ENCODE measurements at regions not wholly inside any gene's neighbourhood (a gene's known extent, or its start where the extent isn't known, plus 50 kb on each side); places are given as distances from the start of the nearest gene placed in this dataset.
"Not testable (repeated sequence)": the region's sequence is repeated elsewhere in the genome, so short reads cannot be mapped to it uniquely, and the experiment has no call there.

DNA sequence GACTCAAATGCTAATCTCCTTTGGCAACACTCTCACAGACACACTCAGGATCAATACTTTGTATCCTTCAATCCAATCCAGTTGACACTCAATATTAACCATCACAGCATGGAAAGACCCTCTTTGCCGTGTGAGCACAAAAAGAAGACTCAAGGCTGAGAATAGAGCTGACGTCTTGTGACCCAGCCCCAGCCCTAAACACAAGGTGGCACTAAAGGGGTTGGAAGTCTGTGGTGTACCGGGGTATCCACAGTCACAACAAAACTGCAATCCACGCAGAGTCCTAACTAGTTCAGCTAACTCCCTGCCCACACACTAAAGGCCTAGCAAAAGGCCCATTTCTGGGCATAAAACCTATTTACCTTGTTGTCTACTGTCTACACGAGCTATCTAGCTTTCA is 200.1 kb downstream of the ACTR3B start:
- ChIA-PET CTCF (no interaction called here), POLR2A (no interaction called here)
- H3K36me3 Mint-ChIP-seq (ENCODE audit: low read depth) = no peaks in the 10 kb centered on the region
- H3K4me3 Mint-ChIP-seq = no peak overlapping the region
- no peak overlapping the region for H3K27ac Mint-ChIP-seq
- DNase-seq (no peak), ATAC-seq (no peak)
- H3K9me3 Mint-ChIP-seq (ENCODE audit: insufficient read depth) = no peaks in the 10 kb centered on the region
- no peaks in the 10 kb centered on the region for H3K27me3 Mint-ChIP-seq (ENCODE audit: low read depth)
- no peaks in the 10 kb centered on the region for H3K4me1 Mint-ChIP-seq (ENCODE audit: low read depth)

DNA sequence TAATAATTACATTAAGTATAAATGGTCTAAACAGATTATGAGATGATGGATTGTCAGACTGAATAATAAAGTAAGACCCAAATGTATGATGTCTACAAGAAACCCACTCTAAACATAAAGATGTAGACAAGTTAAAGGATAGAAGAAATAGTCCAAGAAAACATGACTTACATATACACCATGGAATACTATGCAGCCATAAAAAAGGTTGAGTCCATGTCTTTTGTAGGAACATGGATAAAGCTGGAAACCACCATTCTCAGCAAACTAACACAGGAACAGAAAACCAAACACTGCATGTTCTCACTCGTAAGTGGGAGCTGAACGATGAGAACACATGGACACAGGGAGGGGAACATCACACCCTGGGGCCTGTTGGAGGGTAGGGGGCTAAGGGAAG is 202.2 kb downstream of the ACTR3B start:
- CTCF ChIA-PET; H3K27ac Mint-ChIP-seq; ATAC-seq; H3K9me3 Mint-ChIP-seq (ENCODE audit: insufficient read depth); DNase-seq; H3K4me3 Mint-ChIP-seq; H3K36me3 Mint-ChIP-seq (ENCODE audit: low read depth); POLR2A ChIA-PET; H3K4me1 Mint-ChIP-seq (ENCODE audit: low read depth); H3K27me3 Mint-ChIP-seq (ENCODE audit: low read depth): not testable (repeated sequence)

DNA sequence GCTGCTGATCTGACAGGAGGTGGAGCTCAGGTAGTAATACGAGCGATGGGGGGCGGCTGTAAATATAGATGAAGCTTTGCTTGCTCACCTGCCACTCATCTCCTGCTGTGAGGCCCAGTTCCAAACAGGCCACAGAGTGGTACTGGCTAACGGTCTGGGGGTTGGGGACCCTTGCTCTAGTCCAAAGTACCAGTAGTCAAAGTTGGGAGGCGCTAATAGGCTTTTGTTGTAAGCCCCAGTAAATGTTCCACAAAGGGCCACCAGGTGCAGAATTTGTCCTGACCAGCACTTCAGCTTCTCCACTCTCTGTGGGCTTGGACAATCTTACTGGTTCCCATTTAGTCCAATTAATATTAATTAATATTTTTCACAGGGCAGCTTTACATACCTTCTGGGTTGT is 206.6 kb downstream of the ACTR3B start:
- Mint-ChIP-seq H3K27ac (no peak overlapping the region), H3K4me3 (no peak overlapping the region), H3K9me3 (ENCODE audit: insufficient read depth) (no peaks in the 10 kb centered on the region), H3K27me3 (ENCODE audit: low read depth) (no peaks in the 10 kb centered on the region), H3K4me1 (ENCODE audit: low read depth) (no peaks in the 10 kb centered on the region), H3K36me3 (ENCODE audit: low read depth) (no peaks in the 10 kb centered on the region)
- DNase-seq (no peak), ATAC-seq (no peak)
- CTCF ChIA-PET = no interaction called here
- POLR2A ChIA-PET = no interaction called here

DNA sequence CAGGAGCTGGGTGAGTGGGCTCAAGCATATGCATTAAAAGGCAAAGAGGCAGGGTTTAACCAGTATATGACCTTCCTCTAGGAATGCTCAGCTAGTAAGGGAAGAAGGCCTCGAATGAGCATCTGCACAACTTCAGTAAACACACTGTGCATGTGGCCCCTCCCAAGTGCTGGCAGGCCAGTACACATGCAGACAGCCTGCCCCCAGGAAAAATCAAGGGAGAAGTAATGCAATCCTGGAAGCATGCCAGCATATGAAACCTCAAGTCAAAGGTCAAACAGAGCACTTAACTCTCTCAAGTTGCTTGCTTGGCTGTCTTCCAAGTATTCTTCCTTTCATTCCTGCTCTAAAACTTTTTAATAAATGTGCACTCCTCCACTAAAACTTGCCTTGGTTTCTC is 208.4 kb downstream of the ACTR3B start:
- DNase-seq (no peak), ATAC-seq (no peak)
- Mint-ChIP-seq H3K4me1 (ENCODE audit: low read depth) (no peaks in the 10 kb centered on the region), H3K9me3 (ENCODE audit: insufficient read depth) (no peaks in the 10 kb centered on the region), H3K27ac (no peak overlapping the region), H3K27me3 (ENCODE audit: low read depth) (no peaks in the 10 kb centered on the region), H3K36me3 (ENCODE audit: low read depth) (no peaks in the 10 kb centered on the region), H3K4me3 (no peak overlapping the region)
- CTCF ChIA-PET = no interaction called here
- POLR2A ChIA-PET = no interaction called here

DNA sequence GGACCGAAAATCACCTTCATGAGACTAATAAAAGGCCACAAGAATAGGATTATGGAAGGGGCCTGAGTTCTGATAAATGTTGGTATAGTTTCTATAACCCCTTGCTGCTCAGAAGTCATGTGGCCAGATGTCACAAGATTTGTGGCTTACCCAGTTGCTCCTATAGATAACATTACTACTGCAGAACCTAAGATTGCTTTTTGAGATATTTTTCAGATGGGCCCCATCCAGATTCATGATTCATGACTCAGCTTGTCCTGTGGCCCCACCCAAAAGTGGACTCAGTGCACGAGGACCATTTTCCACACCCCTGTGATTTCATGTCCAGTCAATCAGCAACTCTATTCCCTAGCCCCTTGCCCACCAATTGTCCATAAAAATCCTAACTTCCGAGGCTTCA is 209.0 kb downstream of the ACTR3B start:
- H3K9me3 Mint-ChIP-seq (ENCODE audit: insufficient read depth) = no peaks in the 10 kb centered on the region
- H3K27ac Mint-ChIP-seq = no peak overlapping the region
- H3K4me3 Mint-ChIP-seq = no peak overlapping the region
- H3K36me3 Mint-ChIP-seq (ENCODE audit: low read depth) = no peaks in the 10 kb centered on the region
- ATAC-seq (no peak), DNase-seq (no peak)
- CTCF ChIA-PET = no interaction called here
- no peaks in the 10 kb centered on the region for H3K4me1 Mint-ChIP-seq (ENCODE audit: low read depth)
- no peaks in the 10 kb centered on the region for H3K27me3 Mint-ChIP-seq (ENCODE audit: low read depth)
- POLR2A ChIA-PET = no interaction called here

DNA sequence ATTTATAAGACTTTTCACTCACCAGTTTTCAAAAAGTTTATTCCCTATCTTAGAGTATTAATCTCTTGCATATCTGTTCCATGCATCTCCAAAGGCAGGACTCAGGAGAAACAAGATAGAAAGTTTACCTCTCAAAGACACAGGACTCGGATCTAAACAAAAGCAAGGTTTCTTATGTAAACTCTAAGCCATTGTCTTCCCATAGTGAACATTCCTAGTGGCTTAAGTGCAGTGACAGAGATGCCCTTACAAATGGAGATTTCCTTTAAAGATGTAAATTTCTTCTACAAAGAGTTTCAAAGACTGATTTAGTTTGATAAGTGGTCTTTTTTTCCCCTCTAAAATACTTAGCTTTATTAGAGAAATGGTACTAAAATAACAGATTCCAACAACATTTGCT is 209.8 kb downstream of the ACTR3B start:
- H3K27ac Mint-ChIP-seq = no peak overlapping the region
- no peaks in the 10 kb centered on the region for H3K4me1 Mint-ChIP-seq (ENCODE audit: low read depth)
- no peaks in the 10 kb centered on the region for H3K27me3 Mint-ChIP-seq (ENCODE audit: low read depth)
- no peaks in the 10 kb centered on the region for H3K9me3 Mint-ChIP-seq (ENCODE audit: insufficient read depth)
- POLR2A ChIA-PET = no interaction called here
- CTCF ChIA-PET = interaction anchor here (0.9 kb wide), 1 partner anchor 74 kb away, joined by 3 read pairs; no protein-coding TSS in a partner anchor
- no peaks in the 10 kb centered on the region for H3K36me3 Mint-ChIP-seq (ENCODE audit: low read depth)
- no peak overlapping the region for H3K4me3 Mint-ChIP-seq
- ATAC-seq (no peak), DNase-seq (no peak)

DNA sequence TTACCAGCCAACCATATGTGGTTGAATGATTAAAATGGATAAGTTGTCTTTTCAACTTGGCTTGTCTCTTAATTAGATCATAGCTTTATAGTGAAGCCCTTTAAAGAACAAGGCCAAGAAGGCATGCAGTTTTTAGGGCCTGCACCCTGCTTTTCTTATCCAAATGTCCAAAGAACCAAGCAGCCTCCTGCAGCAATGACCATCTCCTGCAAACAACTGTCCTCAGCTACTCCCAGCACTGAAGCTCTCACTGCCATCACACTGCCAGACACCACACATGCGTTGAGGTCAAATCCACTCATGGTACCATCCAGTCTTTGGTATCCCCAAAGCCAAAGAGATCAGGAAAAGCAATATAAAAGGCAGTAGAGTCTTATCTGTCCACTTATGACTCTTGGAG is 210.3 kb downstream of the ACTR3B start:
- Mint-ChIP-seq H3K4me3 (no peak overlapping the region), H3K9me3 (ENCODE audit: insufficient read depth) (no peaks in the 10 kb centered on the region), H3K36me3 (ENCODE audit: low read depth) (no peaks in the 10 kb centered on the region), H3K4me1 (ENCODE audit: low read depth) (no peaks in the 10 kb centered on the region), H3K27ac (no peak overlapping the region), H3K27me3 (ENCODE audit: low read depth) (peaks cover 2% of the 10 kb centered on the region)
- CTCF ChIA-PET = interaction anchor here (0.9 kb wide), 1 partner anchor 75 kb away, joined by 3 read pairs; no protein-coding TSS in a partner anchor
- DNase-seq (no peak), ATAC-seq (no peak)
- POLR2A ChIA-PET = no interaction called here

DNA sequence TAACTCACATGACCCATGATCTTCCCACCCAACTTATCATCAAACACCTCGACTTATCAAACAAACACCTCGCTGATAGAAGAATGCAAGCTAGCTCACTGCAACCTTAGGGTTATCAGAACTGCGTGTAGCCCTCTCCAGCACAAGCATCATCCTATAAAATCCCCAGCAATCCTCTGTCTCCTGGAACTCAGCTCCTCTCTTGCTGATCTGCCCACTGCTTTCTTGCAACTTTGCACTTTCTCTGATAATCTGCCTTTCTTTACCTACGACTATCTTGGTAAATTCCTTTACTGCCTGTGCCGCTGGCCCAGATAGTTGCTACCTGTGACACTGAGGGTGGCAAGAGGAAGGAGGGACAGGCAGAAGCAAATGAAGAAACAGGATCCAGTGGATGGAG is 210.9 kb downstream of the ACTR3B start:
- ChIA-PET POLR2A (no interaction called here), CTCF (no interaction called here)
- Mint-ChIP-seq H3K36me3 (ENCODE audit: low read depth) (no peaks in the 10 kb centered on the region), H3K9me3 (ENCODE audit: insufficient read depth) (no peaks in the 10 kb centered on the region), H3K4me1 (ENCODE audit: low read depth) (no peaks in the 10 kb centered on the region), H3K27ac (no peak overlapping the region), H3K27me3 (ENCODE audit: low read depth) (peaks cover 2% of the 10 kb centered on the region), H3K4me3 (no peak overlapping the region)
- DNase-seq (no peak), ATAC-seq (no peak)

DNA sequence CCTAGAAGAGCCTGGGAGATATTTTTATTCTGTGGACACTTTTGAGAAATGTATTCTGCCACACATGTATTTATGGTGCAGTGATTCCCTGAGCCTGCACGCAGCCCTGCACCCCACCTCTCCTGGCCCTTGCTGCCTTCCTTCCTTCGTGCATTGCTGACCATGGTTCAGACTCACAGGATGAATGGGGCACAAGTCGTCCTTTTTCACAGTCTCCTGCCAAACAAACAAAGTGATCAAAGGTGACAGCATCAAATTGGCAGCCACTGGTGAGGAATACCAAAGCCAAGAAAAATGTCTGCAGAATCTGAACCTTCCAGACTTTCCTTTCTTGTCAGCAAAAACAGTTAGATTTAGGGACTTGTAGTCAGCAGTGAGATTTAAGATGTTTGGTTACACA is 215.0 kb downstream of the ACTR3B start:
- H3K36me3 Mint-ChIP-seq (ENCODE audit: low read depth) = no peaks in the 10 kb centered on the region
- peaks cover 2% of the 10 kb centered on the region for H3K27me3 Mint-ChIP-seq (ENCODE audit: low read depth)
- H3K4me1 Mint-ChIP-seq (ENCODE audit: low read depth) = no peaks in the 10 kb centered on the region
- H3K9me3 Mint-ChIP-seq (ENCODE audit: insufficient read depth) = no peaks in the 10 kb centered on the region
- ChIA-PET CTCF (no interaction called here), POLR2A (no interaction called here)
- no peak overlapping the region for H3K4me3 Mint-ChIP-seq
- ATAC-seq (no peak), DNase-seq (no peak)
- no peak overlapping the region for H3K27ac Mint-ChIP-seq

DNA sequence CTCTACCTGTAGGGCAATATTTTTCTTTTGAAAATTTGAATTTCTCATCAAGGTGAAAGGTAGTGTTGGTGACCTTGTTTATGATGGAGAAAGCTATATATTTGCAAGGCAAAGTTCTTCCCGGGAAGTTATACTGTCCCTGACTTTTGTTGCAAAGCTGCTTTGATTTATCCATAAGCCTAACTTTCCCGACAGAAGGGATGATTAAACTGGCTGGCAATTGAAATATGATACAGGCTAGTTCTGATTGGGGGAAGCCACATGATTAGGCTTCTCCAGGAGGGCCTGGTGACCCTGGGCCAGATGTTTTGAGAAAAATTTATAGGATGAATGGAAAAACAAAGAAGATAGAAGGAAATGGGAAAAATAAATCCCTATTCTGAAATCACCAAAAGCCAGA is 215.5 kb downstream of the ACTR3B start:
- Mint-ChIP-seq H3K4me1 (ENCODE audit: low read depth) (no peaks in the 10 kb centered on the region), H3K36me3 (ENCODE audit: low read depth) (no peaks in the 10 kb centered on the region), H3K9me3 (ENCODE audit: insufficient read depth) (no peaks in the 10 kb centered on the region), H3K27me3 (ENCODE audit: low read depth) (peaks cover 2% of the 10 kb centered on the region), H3K4me3 (no peak overlapping the region), H3K27ac (no peak overlapping the region)
- ChIA-PET POLR2A (no interaction called here), CTCF (no interaction called here)
- DNase-seq (no peak), ATAC-seq (no peak)

DNA sequence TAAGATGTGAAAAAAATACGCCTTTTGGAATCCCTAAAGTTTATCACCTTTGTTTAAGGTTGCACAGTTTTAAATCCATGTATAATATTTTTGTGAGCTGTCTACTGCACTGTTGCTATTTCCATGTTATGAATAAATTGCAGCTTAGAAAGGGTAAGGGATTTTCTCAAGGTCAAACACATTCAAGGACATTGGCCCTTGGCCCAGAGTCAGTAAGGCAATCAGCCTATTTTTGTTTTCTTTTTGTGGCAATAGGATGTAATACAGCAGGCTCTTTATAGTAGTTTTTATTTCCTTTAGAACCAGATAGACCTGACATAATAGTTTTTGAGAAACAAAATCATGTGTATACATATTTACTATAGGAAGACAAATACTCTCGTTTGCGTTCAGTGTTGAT is 219.8 kb downstream of the ACTR3B start:
- POLR2A ChIA-PET = no interaction called here
- ATAC-seq = no peak
- Mint-ChIP-seq H3K27me3 (ENCODE audit: low read depth) (peaks cover 2% of the 10 kb centered on the region), H3K27ac (no peak overlapping the region), H3K36me3 (ENCODE audit: low read depth) (no peaks in the 10 kb centered on the region), H3K4me1 (ENCODE audit: low read depth) (no peaks in the 10 kb centered on the region), H3K9me3 (ENCODE audit: insufficient read depth) (no peaks in the 10 kb centered on the region), H3K4me3 (no peak overlapping the region)
- no peak for DNase-seq
- CTCF ChIA-PET = no interaction called here

DNA sequence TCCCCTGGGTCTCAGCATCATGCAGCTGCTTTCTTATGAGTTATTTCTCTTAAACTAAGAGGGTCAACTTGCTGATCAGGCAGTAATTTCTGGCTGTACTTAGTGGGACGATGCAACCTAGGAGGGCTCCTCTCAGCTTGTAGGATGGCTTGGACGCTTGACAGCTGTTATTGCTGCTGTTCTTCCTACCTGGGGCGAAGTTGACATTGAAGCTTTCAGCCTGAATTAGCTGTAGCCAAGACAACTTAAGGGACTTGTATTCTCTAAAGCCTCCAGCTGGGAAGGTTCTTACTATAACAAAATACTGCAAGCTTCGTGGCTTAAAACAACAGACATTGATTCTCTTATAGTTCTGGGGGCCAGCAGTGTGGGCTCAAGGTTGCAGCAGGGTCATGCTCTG is 224.9 kb downstream of the ACTR3B start:
- POLR2A ChIA-PET = no interaction called here
- Mint-ChIP-seq H3K36me3 (ENCODE audit: low read depth) (no peaks in the 10 kb centered on the region), H3K4me3 (no peak overlapping the region), H3K27me3 (ENCODE audit: low read depth) (peaks cover 2% of the 10 kb centered on the region), H3K4me1 (ENCODE audit: low read depth) (no peaks in the 10 kb centered on the region), H3K9me3 (ENCODE audit: insufficient read depth) (no peaks in the 10 kb centered on the region), H3K27ac (no peak overlapping the region)
- DNase-seq (no peak), ATAC-seq (no peak)
- CTCF ChIA-PET = no interaction called here

DNA sequence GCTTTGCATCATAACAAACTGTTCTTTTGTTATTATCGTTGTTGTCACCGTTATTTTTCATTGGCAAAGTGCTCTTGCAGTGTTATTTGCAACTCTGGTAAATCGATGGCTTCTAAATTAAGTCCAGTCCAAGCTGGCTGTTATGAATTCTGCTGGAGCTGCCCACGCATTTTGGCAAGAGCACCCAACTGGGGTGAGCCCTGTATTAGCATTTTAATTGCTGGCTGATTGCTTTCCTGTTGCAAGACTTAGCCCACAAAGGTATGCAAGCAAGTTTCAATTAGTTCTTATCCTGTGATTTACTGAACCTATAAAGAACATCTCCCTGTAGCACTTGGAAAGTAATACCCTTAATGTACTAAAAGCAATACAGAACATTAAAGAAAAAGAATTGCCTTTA is 226.8 kb downstream of the ACTR3B start:
- Mint-ChIP-seq H3K9me3 (ENCODE audit: insufficient read depth) (no peaks in the 10 kb centered on the region), H3K4me3 (no peak overlapping the region), H3K27me3 (ENCODE audit: low read depth) (peaks cover 3% of the 10 kb centered on the region), H3K36me3 (ENCODE audit: low read depth) (no peaks in the 10 kb centered on the region), H3K4me1 (ENCODE audit: low read depth) (peaks cover 2% of the 10 kb centered on the region), H3K27ac (no peak overlapping the region)
- POLR2A ChIA-PET = no interaction called here
- CTCF ChIA-PET = no interaction called here
- DNase-seq (no peak), ATAC-seq (no peak)

DNA sequence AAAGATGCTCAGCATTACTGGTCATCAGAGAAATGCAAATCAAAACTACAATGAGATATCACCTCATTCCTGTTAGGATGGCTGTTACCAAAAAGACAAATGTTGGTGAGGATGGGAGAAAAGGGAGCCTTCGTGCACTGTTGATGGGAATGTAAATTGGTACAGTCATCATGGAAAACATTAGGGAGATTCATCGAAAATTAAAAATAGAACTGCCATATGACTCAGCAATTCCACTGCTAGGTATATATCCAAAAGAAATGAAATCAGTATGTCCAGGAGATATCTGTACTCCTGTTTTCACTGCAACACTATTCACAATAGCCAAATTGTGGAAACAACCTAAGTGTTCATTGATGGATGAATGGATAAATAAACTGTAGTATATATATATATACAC is 228.1 kb downstream of the ACTR3B start:
- peaks cover 2% of the 10 kb centered on the region for H3K4me1 Mint-ChIP-seq (ENCODE audit: low read depth)
- ATAC-seq (no peak), DNase-seq (no peak)
- POLR2A ChIA-PET = no interaction called here
- H3K9me3 Mint-ChIP-seq (ENCODE audit: insufficient read depth) = no peaks in the 10 kb centered on the region
- H3K27ac Mint-ChIP-seq = no peak overlapping the region
- no peaks in the 10 kb centered on the region for H3K36me3 Mint-ChIP-seq (ENCODE audit: low read depth)
- CTCF ChIA-PET = no interaction called here
- peaks cover 4% of the 10 kb centered on the region for H3K27me3 Mint-ChIP-seq (ENCODE audit: low read depth)
- no peak overlapping the region for H3K4me3 Mint-ChIP-seq

All from activated CD8-positive, alpha-beta T cell treated with anti-CD3 and anti-CD28 coated beads, Interleukin-2, amount 10 ng/mL, durations not matched to agents 7 days and 5 days (primary cell).